ENCODE measurements at regions not wholly inside any gene's neighbourhood (a gene's known extent, or its start where the extent isn't known, plus 50 kb on each side); places are given as distances from the start of the nearest gene placed in this dataset.
"Not testable (repeated sequence)": the region's sequence is repeated elsewhere in the genome, so short reads cannot be mapped to it uniquely, and the experiment has no call there.

GRCh38 chr18:45336448-45336847, 278.8 kb upstream of the SLC14A2 start:
- no peak overlapping the region for H3K4me3 ChIP-seq (ENCODE audit: low read length)
- DNase-seq (ENCODE audit: low read depth, low spot score), result no peak
- H3K4me1 ChIP-seq (ENCODE audit: control insufficient read depth, insufficient read depth, low read length), result no peaks in the 10 kb centered on the region
- no peak overlapping the region for H3K27ac ChIP-seq (ENCODE audit: low read length)
- H3K36me3 ChIP-seq (ENCODE audit: control insufficient read depth, insufficient read depth, low read length), result no peaks in the 10 kb centered on the region
- no CpG with 5 or more reads among the region's 1 CpG for WGBS (ENCODE audit: insufficient coverage, insufficient read length)
- no peaks in the 10 kb centered on the region for H3K27me3 ChIP-seq (ENCODE audit: control insufficient read depth, insufficient read depth, low read length)
- H3K9me3 ChIP-seq (ENCODE audit: control insufficient read depth, insufficient read depth, low read length), result no peaks in the 10 kb centered on the region

- Histone ChIP-seq H3K9me3 (ENCODE audit: control insufficient read depth, insufficient read depth, low read length) (no peaks in the 10 kb centered on the region), H3K27ac (ENCODE audit: low read length) (no peak overlapping the region), H3K4me3 (ENCODE audit: low read length) (no peak overlapping the region), H3K27me3 (ENCODE audit: control insufficient read depth, insufficient read depth, low read length) (no peaks in the 10 kb centered on the region), H3K4me1 (ENCODE audit: control insufficient read depth, insufficient read depth, low read length) (no peaks in the 10 kb centered on the region), H3K36me3 (ENCODE audit: control insufficient read depth, insufficient read depth, low read length) (no peaks in the 10 kb centered on the region)
- WGBS (ENCODE audit: insufficient coverage, insufficient read length), result no CpG with 5 or more reads among the region's 1 CpG
- no peak for DNase-seq (ENCODE audit: low read depth, low spot score)
These were observed 277.8 kb upstream of the SLC14A2 start for GRCh38 chr18:45337477-45337876.

- Histone ChIP-seq H3K27ac (ENCODE audit: low read length) (no peak overlapping the region), H3K4me1 (ENCODE audit: control insufficient read depth, insufficient read depth, low read length) (no peaks in the 10 kb centered on the region), H3K4me3 (ENCODE audit: low read length) (no peak overlapping the region), H3K9me3 (ENCODE audit: control insufficient read depth, insufficient read depth, low read length) (no peaks in the 10 kb centered on the region), H3K27me3 (ENCODE audit: control insufficient read depth, insufficient read depth, low read length) (no peaks in the 10 kb centered on the region), H3K36me3 (ENCODE audit: control insufficient read depth, insufficient read depth, low read length) (no peaks in the 10 kb centered on the region)
- WGBS (ENCODE audit: insufficient coverage, insufficient read length), result no CpG with 5 or more reads among the region's 4 CpGs
- no peak for DNase-seq (ENCODE audit: low read depth, low spot score)
These were observed 275.3 kb upstream of the SLC14A2 start for GRCh38 chr18:45339810-45340550.

GRCh38 chr18:45340884-45341283, 274.4 kb upstream of the SLC14A2 start:
- no CpG with 5 or more reads among the region's 3 CpGs for WGBS (ENCODE audit: insufficient coverage, insufficient read length)
- DNase-seq (ENCODE audit: low read depth, low spot score), result no peak
- H3K27ac ChIP-seq (ENCODE audit: low read length), result no peak overlapping the region
- no peaks in the 10 kb centered on the region for H3K9me3 ChIP-seq (ENCODE audit: control insufficient read depth, insufficient read depth, low read length)
- H3K36me3 ChIP-seq (ENCODE audit: control insufficient read depth, insufficient read depth, low read length), result no peaks in the 10 kb centered on the region
- H3K27me3 ChIP-seq (ENCODE audit: control insufficient read depth, insufficient read depth, low read length), result no peaks in the 10 kb centered on the region
- H3K4me3 ChIP-seq (ENCODE audit: low read length), result no peak overlapping the region
- H3K4me1 ChIP-seq (ENCODE audit: control insufficient read depth, insufficient read depth, low read length), result no peaks in the 10 kb centered on the region

GRCh38 chr18:45341454-45341853, 273.8 kb upstream of the SLC14A2 start:
- no peaks in the 10 kb centered on the region for H3K4me1 ChIP-seq (ENCODE audit: control insufficient read depth, insufficient read depth, low read length)
- H3K36me3 ChIP-seq (ENCODE audit: control insufficient read depth, insufficient read depth, low read length), result no peaks in the 10 kb centered on the region
- no peak overlapping the region for H3K4me3 ChIP-seq (ENCODE audit: low read length)
- H3K9me3 ChIP-seq (ENCODE audit: control insufficient read depth, insufficient read depth, low read length), result no peaks in the 10 kb centered on the region
- no peak overlapping the region for H3K27ac ChIP-seq (ENCODE audit: low read length)
- no peak for DNase-seq (ENCODE audit: low read depth, low spot score)
- H3K27me3 ChIP-seq (ENCODE audit: control insufficient read depth, insufficient read depth, low read length), result no peaks in the 10 kb centered on the region
- no CpG with 5 or more reads among the region's 2 CpGs for WGBS (ENCODE audit: insufficient coverage, insufficient read length)

GRCh38 chr18:45342166-45342565, 273.1 kb upstream of the SLC14A2 start:
- no peak for DNase-seq (ENCODE audit: low read depth, low spot score)
- no peaks in the 10 kb centered on the region for H3K36me3 ChIP-seq (ENCODE audit: control insufficient read depth, insufficient read depth, low read length)
- H3K9me3 ChIP-seq (ENCODE audit: control insufficient read depth, insufficient read depth, low read length), result no peaks in the 10 kb centered on the region
- no CpG with 5 or more reads among the region's 3 CpGs for WGBS (ENCODE audit: insufficient coverage, insufficient read length)
- no peaks in the 10 kb centered on the region for H3K27me3 ChIP-seq (ENCODE audit: control insufficient read depth, insufficient read depth, low read length)
- no peaks in the 10 kb centered on the region for H3K4me1 ChIP-seq (ENCODE audit: control insufficient read depth, insufficient read depth, low read length)
- no peak overlapping the region for H3K27ac ChIP-seq (ENCODE audit: low read length)
- H3K4me3 ChIP-seq (ENCODE audit: low read length), result no peak overlapping the region

GRCh38 chr18:45342653-45343052, 272.6 kb upstream of the SLC14A2 start:
- DNase-seq (ENCODE audit: low read depth, low spot score), result no peak
- H3K4me1 ChIP-seq (ENCODE audit: control insufficient read depth, insufficient read depth, low read length), result no peaks in the 10 kb centered on the region
- WGBS (ENCODE audit: insufficient coverage, insufficient read length), result no CpG with 5 or more reads among the region's 3 CpGs
- no peaks in the 10 kb centered on the region for H3K27me3 ChIP-seq (ENCODE audit: control insufficient read depth, insufficient read depth, low read length)
- no peaks in the 10 kb centered on the region for H3K36me3 ChIP-seq (ENCODE audit: control insufficient read depth, insufficient read depth, low read length)
- H3K4me3 ChIP-seq (ENCODE audit: low read length), result no peak overlapping the region
- H3K27ac ChIP-seq (ENCODE audit: low read length), result no peak overlapping the region
- H3K9me3 ChIP-seq (ENCODE audit: control insufficient read depth, insufficient read depth, low read length), result no peaks in the 10 kb centered on the region

- Histone ChIP-seq H3K27me3 (ENCODE audit: control insufficient read depth, insufficient read depth, low read length) (no peaks in the 10 kb centered on the region), H3K9me3 (ENCODE audit: control insufficient read depth, insufficient read depth, low read length) (no peaks in the 10 kb centered on the region), H3K27ac (ENCODE audit: low read length) (no peak overlapping the region), H3K4me1 (ENCODE audit: control insufficient read depth, insufficient read depth, low read length) (no peaks in the 10 kb centered on the region), H3K36me3 (ENCODE audit: control insufficient read depth, insufficient read depth, low read length) (no peaks in the 10 kb centered on the region), H3K4me3 (ENCODE audit: low read length) (no peak overlapping the region)
- no peak for DNase-seq (ENCODE audit: low read depth, low spot score)
- WGBS (ENCODE audit: insufficient coverage, insufficient read length), result no CpG with 5 or more reads among the region's 5 CpGs
These were observed 271.9 kb upstream of the SLC14A2 start for GRCh38 chr18:45343365-45343764.

- H3K27ac ChIP-seq (ENCODE audit: low read length); DNase-seq (ENCODE audit: low read depth, low spot score); H3K4me1 ChIP-seq (ENCODE audit: control insufficient read depth, insufficient read depth, low read length); H3K9me3 ChIP-seq (ENCODE audit: control insufficient read depth, insufficient read depth, low read length); H3K27me3 ChIP-seq (ENCODE audit: control insufficient read depth, insufficient read depth, low read length); H3K4me3 ChIP-seq (ENCODE audit: low read length); H3K36me3 ChIP-seq (ENCODE audit: control insufficient read depth, insufficient read depth, low read length): not testable (repeated sequence)
- WGBS (ENCODE audit: insufficient coverage, insufficient read length), result no CpG with 5 or more reads among the region's 6 CpGs
These were observed 270.6 kb upstream of the SLC14A2 start for GRCh38 chr18:45344680-45345079.

GRCh38 chr18:45349019-45349418, 266.3 kb upstream of the SLC14A2 start:
- DNase-seq (ENCODE audit: low read depth, low spot score), result no peak
- Histone ChIP-seq H3K4me3 (ENCODE audit: low read length) (no peak overlapping the region), H3K9me3 (ENCODE audit: control insufficient read depth, insufficient read depth, low read length) (no peaks in the 10 kb centered on the region), H3K36me3 (ENCODE audit: control insufficient read depth, insufficient read depth, low read length) (no peaks in the 10 kb centered on the region), H3K4me1 (ENCODE audit: control insufficient read depth, insufficient read depth, low read length) (0 out of 2 replicates have a peak, but pooled peaks cover 1% of the 10 kb centered on the region), H3K27ac (ENCODE audit: low read length) (no peak overlapping the region), H3K27me3 (ENCODE audit: control insufficient read depth, insufficient read depth, low read length) (no peaks in the 10 kb centered on the region)
- WGBS (ENCODE audit: insufficient coverage, insufficient read length), result no CpG with 5 or more reads among the region's 4 CpGs

GRCh38 chr18:45349467-45349866, 265.8 kb upstream of the SLC14A2 start:
- H3K4me1 ChIP-seq (ENCODE audit: control insufficient read depth, insufficient read depth, low read length), result 0 out of 2 replicates have a peak, but pooled peaks cover 1% of the 10 kb centered on the region
- DNase-seq (ENCODE audit: low read depth, low spot score), result no peak
- H3K27me3 ChIP-seq (ENCODE audit: control insufficient read depth, insufficient read depth, low read length), result no peaks in the 10 kb centered on the region
- no peak overlapping the region for H3K27ac ChIP-seq (ENCODE audit: low read length)
- H3K36me3 ChIP-seq (ENCODE audit: control insufficient read depth, insufficient read depth, low read length), result no peaks in the 10 kb centered on the region
- WGBS (ENCODE audit: insufficient coverage, insufficient read length), result no CpG with 5 or more reads among the region's 2 CpGs
- no peak overlapping the region for H3K4me3 ChIP-seq (ENCODE audit: low read length)
- H3K9me3 ChIP-seq (ENCODE audit: control insufficient read depth, insufficient read depth, low read length), result no peaks in the 10 kb centered on the region

Data from iPS DF 6.9 (cell line).